ENCODE measurements at regions not wholly inside any gene's neighbourhood (a gene's known extent, or its start where the extent isn't known, plus 50 kb on each side); places are given as distances from the start of the nearest gene placed in this dataset.

- H3K36me3 ChIP-seq, result no peaks in the 10 kb centered on the region
- no peaks in the 10 kb centered on the region for H3K9me3 ChIP-seq (replicated peaks)
- H3K27ac ChIP-seq (replicated peaks), result no peak overlapping the region
- no peaks in the 10 kb centered on the region for H3K4me1 ChIP-seq
- no peaks in the 10 kb centered on the region for H3K27me3 ChIP-seq (ENCODE audit: low read depth)
- no peak for TF ChIP-seq CTCF (IDR thresholded peaks at IDR 0.05; ENCODE audit: borderline replicate concordance)
- DNase-seq, result no peak
- no peak overlapping the region for H3K4me3 ChIP-seq
- intact Hi-C loops (cut with micrococcal nuclease), result no loop called here
These were observed 276.5 kb upstream of the DPYD start for GRCh38 chr1:98197356-98197755.

GRCh38 chr1:98196012-98196411, 275.2 kb upstream of the DPYD start:
- TF ChIP-seq CTCF (IDR thresholded peaks at IDR 0.05; ENCODE audit: borderline replicate concordance), result no peak
- H3K36me3 ChIP-seq, result no peaks in the 10 kb centered on the region
- H3K27me3 ChIP-seq (ENCODE audit: low read depth), result no peaks in the 10 kb centered on the region
- DNase-seq, result no peak
- no peak overlapping the region for H3K4me3 ChIP-seq
- no peaks in the 10 kb centered on the region for H3K9me3 ChIP-seq (replicated peaks)
- H3K4me1 ChIP-seq, result no peaks in the 10 kb centered on the region
- H3K27ac ChIP-seq (replicated peaks), result no peak overlapping the region
- intact Hi-C loops (cut with micrococcal nuclease), result no loop called here

GRCh38 chr1:98188774-98189173, 267.9 kb upstream of the DPYD start:
- H3K4me1 ChIP-seq, result no peaks in the 10 kb centered on the region
- intact Hi-C loops (cut with micrococcal nuclease), result loop anchor here (10.0 kb wide), 1 partner anchor 64 kb away; no protein-coding TSS in a partner anchor
- H3K27ac ChIP-seq (replicated peaks), result no peak overlapping the region
- H3K36me3 ChIP-seq, result no peaks in the 10 kb centered on the region
- no peaks in the 10 kb centered on the region for H3K27me3 ChIP-seq (ENCODE audit: low read depth)
- TF ChIP-seq CTCF (IDR thresholded peaks at IDR 0.05; ENCODE audit: borderline replicate concordance), result no peak
- no peaks in the 10 kb centered on the region for H3K9me3 ChIP-seq (replicated peaks)
- no peak for DNase-seq
- no peak overlapping the region for H3K4me3 ChIP-seq

- H3K4me1 ChIP-seq, result no peaks in the 10 kb centered on the region
- no peaks in the 10 kb centered on the region for H3K27me3 ChIP-seq (ENCODE audit: low read depth)
- intact Hi-C loops (cut with micrococcal nuclease), result loop anchor here (10.0 kb wide), 1 partner anchor 60 kb away; no protein-coding TSS in a partner anchor
- DNase-seq, result no peak
- TF ChIP-seq CTCF (IDR thresholded peaks at IDR 0.05; ENCODE audit: borderline replicate concordance), result no peak
- H3K36me3 ChIP-seq, result no peaks in the 10 kb centered on the region
- no peak overlapping the region for H3K4me3 ChIP-seq
- no peak overlapping the region for H3K27ac ChIP-seq (replicated peaks)
- H3K9me3 ChIP-seq (replicated peaks), result no peaks in the 10 kb centered on the region
These were observed 264.0 kb upstream of the DPYD start for GRCh38 chr1:98184856-98185255.

- Histone ChIP-seq H3K36me3 (no peaks in the 10 kb centered on the region), H3K4me1 (no peaks in the 10 kb centered on the region), H3K9me3 (replicated peaks) (no peaks in the 10 kb centered on the region), H3K4me3 (no peak overlapping the region), H3K27ac (replicated peaks) (no peak overlapping the region), H3K27me3 (ENCODE audit: low read depth) (no peaks in the 10 kb centered on the region)
- TF ChIP-seq CTCF (IDR thresholded peaks at IDR 0.05; ENCODE audit: borderline replicate concordance), result no peak
- DNase-seq, result no peak
- intact Hi-C loops (cut with micrococcal nuclease), result loop anchor here (10.0 kb wide), 1 partner anchor 56 kb away; no protein-coding TSS in a partner anchor
These were observed 260.4 kb upstream of the DPYD start for GRCh38 chr1:98181036-98181764.

Data from left ventricle myocardium inferior (tissue), 1 donor.